GM10248 (cell line): ENCODE measurements at regions not wholly inside any gene's neighbourhood (a gene's known extent, or its start where the extent isn't known, plus 50 kb on each side); places are given as distances from the start of the nearest gene placed in this dataset.

Experiments used
- CTCF ChIA-PET: fragments of 300-600 bp; sonication (Branson Sonifier 250); formaldehyde crosslinking; extraction: SDS; loops from one replicate; lab custom pipeline; 2021; ENCODE audit warnings: antibody characterized with exemption; lab: Yijun Ruan, JAX
- POLR2A ChIA-PET: fragments of 350-650 bp; sonication (Branson Sonifier 250); formaldehyde crosslinking; extraction: SDS; loops from one replicate; lab custom pipeline; 2020; ENCODE audit warnings: antibody characterized with exemption; lab: Yijun Ruan, JAX
- DNase-seq: peaks from one replicate; pipeline ENCODE4 v3.0.0; 2012; ENCODE audit errors: extremely low spot score
- CTCF ChIP-seq: IDR thresholded peaks from 2 replicates; pipeline ENCODE4 v1.5.1; 2012; ENCODE audit warnings: mild to moderate bottlenecking, low read depth; ENCODE audit errors: extremely low read depth, missing control alignments, control extremely low read depth

- POLR2A ChIA-PET, result no interaction called here
- DNase-seq, result no peak
- no peak for TF ChIP-seq CTCF
- CTCF ChIA-PET, result interaction anchor here (1.0 to 1.1 kb wide), 2 partner anchors 24 to 91 kb away, joined by 3 read pairs; no protein-coding TSS in a partner anchor
Observed at GRCh38 chr6:115783402-115784061, 277.2 kb downstream of the FRK start.

- ChIA-PET POLR2A (no interaction called here), CTCF (no interaction called here)
- TF ChIP-seq CTCF, result no peak
- DNase-seq, result no peak
Observed at GRCh38 chr6:115782612-115783011, 278.1 kb downstream of the FRK start.

- no peak for DNase-seq
- ChIA-PET CTCF (no interaction called here), POLR2A (no interaction called here)
- TF ChIP-seq CTCF, result no peak
Observed at GRCh38 chr6:115773741-115774140, 286.9 kb downstream of the FRK start.

GRCh38 chr6:115770851-115771250, 289.8 kb downstream of the FRK start:
- CTCF ChIA-PET, result no interaction called here
- no peak for DNase-seq
- no peak for TF ChIP-seq CTCF
- POLR2A ChIA-PET, result no interaction called here

- no peak for DNase-seq
- ChIA-PET CTCF (no interaction called here), POLR2A (no interaction called here)
- TF ChIP-seq CTCF, result no peak
Observed at GRCh38 chr6:115768500-115768899, 292.2 kb downstream of the FRK start.

- DNase-seq, result no peak
- ChIA-PET CTCF (no interaction called here), POLR2A (no interaction called here)
- TF ChIP-seq CTCF, result no peak
Observed at GRCh38 chr6:115767931-115768330, 292.8 kb downstream of the FRK start.
